GM18520 (cell line): ENCODE measurements at regions not wholly inside any gene's neighbourhood (a gene's known extent, or its start where the extent isn't known, plus 50 kb on each side); places are given as distances from the start of the nearest gene placed in this dataset.
"Not testable (repeated sequence)": the region's sequence is repeated elsewhere in the genome, so short reads cannot be mapped to it uniquely, and the experiment has no call there.

Source experiments
- ATAC-seq: cut with Tn5 transposase; IDR thresholded peaks from one replicate; pipeline ENCODE4 v1.9.1; 2021; ENCODE audit not compliant: unreplicated experiment

- ATAC-seq, result no peak
Measured at GRCh38 chr2:57126410-57126809, 920.2 kb upstream of the VRK2 start.

GRCh38 chr2:57139179-57139578 is 907.4 kb upstream of the VRK2 start:
- ATAC-seq, result no peak

GRCh38 chr2:57141269-57141668 is 905.3 kb upstream of the VRK2 start:
- ATAC-seq, result no peak

GRCh38 chr2:57146951-57147350 is 899.7 kb upstream of the VRK2 start:
- ATAC-seq, result no peak

- ATAC-seq, result no peak
Measured at GRCh38 chr2:57156231-57156924, 890.2 kb upstream of the VRK2 start.

- no peak for ATAC-seq
Measured at GRCh38 chr2:57160976-57161375, 885.6 kb upstream of the VRK2 start.

- ATAC-seq, result no peak
Measured at GRCh38 chr2:57177176-57177575, 869.4 kb upstream of the VRK2 start.

GRCh38 chr2:57180042-57180567 is 866.5 kb upstream of the VRK2 start:
- no peak for ATAC-seq

- ATAC-seq, result no peak
Measured at GRCh38 chr2:57180678-57181077, 865.9 kb upstream of the VRK2 start.

- no peak for ATAC-seq
Measured at GRCh38 chr2:57181315-57182038, 865.1 kb upstream of the VRK2 start.

GRCh38 chr2:57182916-57183315 is 863.7 kb upstream of the VRK2 start:
- no peak for ATAC-seq

GRCh38 chr2:57185568-57185967 is 861.0 kb upstream of the VRK2 start:
- ATAC-seq, result no peak

GRCh38 chr2:57190007-57190406 is 856.6 kb upstream of the VRK2 start:
- ATAC-seq, result no peak

GRCh38 chr2:57199663-57200062 is 846.9 kb upstream of the VRK2 start:
- ATAC-seq, result no peak

GRCh38 chr2:57204364-57204763 is 842.2 kb upstream of the VRK2 start:
- no peak for ATAC-seq

- no peak for ATAC-seq
Measured at GRCh38 chr2:57205241-57205640, 841.4 kb upstream of the VRK2 start.

GRCh38 chr2:57207191-57207590 is 839.4 kb upstream of the VRK2 start:
- no peak for ATAC-seq

- ATAC-seq, result no peak
Measured at GRCh38 chr2:57209799-57210198, 836.8 kb upstream of the VRK2 start.

GRCh38 chr2:57210855-57211254 is 835.8 kb upstream of the VRK2 start:
- no peak for ATAC-seq

GRCh38 chr2:57217013-57217412 is 829.6 kb upstream of the VRK2 start:
- no peak for ATAC-seq

- ATAC-seq, result no peak
Measured at GRCh38 chr2:57218206-57218605, 828.4 kb upstream of the VRK2 start.

GRCh38 chr2:57229706-57230105 is 816.9 kb upstream of the VRK2 start:
- ATAC-seq, result not testable (repeated sequence)
